Naive thymus-derived CD4-positive, alpha-beta T cell (primary cell): ENCODE measurements at regions not wholly inside any gene's neighbourhood (a gene's known extent, or its start where the extent isn't known, plus 50 kb on each side); places are given as distances from the start of the nearest gene placed in this dataset.

Experiments
- ATAC-seq: fragments of 150-1000 bp; cut with Tn5 transposase; 2 replicates; pipeline ENCODE4 v1.10.0; 2021; ENCODE audit warnings: mild to moderate bottlenecking, moderate library complexity
- CTCF ChIA-PET: fragments of 350-600 bp; sonication (Branson Sonifier 250); formaldehyde crosslinking; loops from one replicate; lab custom pipeline; 2021; ENCODE audit warnings: antibody characterized with exemption; lab: Charles Lee
- POLR2A ChIA-PET: fragments of 350-600 bp; sonication (Branson Sonifier 250); formaldehyde crosslinking; loops from one replicate; lab custom pipeline; 2021; ENCODE audit warnings: antibody characterized with exemption, inconsistent platforms; lab: Charles Lee
- DNase-seq, 9 donors: peaks; one replicate each; pipeline versions ENCODE4 v3.0.0 to v3.0.0-alpha.2; 2020 to 2022; ENCODE audit warnings: mixed read lengths in 1 of 9
- H3K27ac ChIP-seq: one replicate; pipeline ENCODE4 v1.7.0; 2013; ENCODE audit warnings: mild to moderate bottlenecking, low read depth, low read length, moderate library complexity
- H3K27me3 ChIP-seq, 2 donors: one replicate each; pipeline ENCODE4 v1.7.0; 2013; ENCODE audit warnings: low read length in 2 of 2, mild to moderate bottlenecking in 2 of 2, moderate library complexity in 2 of 2; ENCODE audit not compliant: control insufficient read depth in 2 of 2, insufficient read depth in 2 of 2
- H3K36me3 ChIP-seq, 3 experiments: 1 replicate in 2 of 3; 2 replicates in 1 of 3; pipeline ENCODE4 v1.7.0; 2013; ENCODE audit warnings: low read length in 3 of 3, mild to moderate bottlenecking in 3 of 3, moderate library complexity in 1 of 3; ENCODE audit not compliant: insufficient read depth in 3 of 3, control insufficient read depth in 2 of 3
- H3K4me1 ChIP-seq, 2 donors: one replicate each; pipeline ENCODE4 v1.7.0; 2013; ENCODE audit warnings: low read length in 2 of 2, mild to moderate bottlenecking in 2 of 2, moderate library complexity in 1 of 2; ENCODE audit not compliant: control insufficient read depth in 2 of 2, insufficient read depth in 2 of 2
- H3K4me3 ChIP-seq: 2 replicates; pipeline ENCODE4 v1.7.0; 2013; ENCODE audit warnings: mild to moderate bottlenecking, low read length
- H3K9me3 ChIP-seq, 3 experiments: 1 replicate in 2 of 3; 2 replicates in 1 of 3; pipeline ENCODE4 v1.7.0; 2013; ENCODE audit warnings: low read length in 3 of 3; ENCODE audit not compliant: control insufficient read depth in 2 of 3
- H3K27ac Mint-ChIP-seq, 9 donors: one replicate each; pipeline ENCODE4 v1.8.0; 2020 to 2022; ENCODE audit warnings: mixed read lengths in 9 of 9, mild to moderate bottlenecking in 8 of 9, moderate library complexity in 5 of 9, inconsistent platforms in 2 of 9
- H3K27me3 Mint-ChIP-seq, 5 donors: one replicate each; pipeline ENCODE4 v1.8.0; 2021 to 2022; ENCODE audit warnings: mixed read lengths in 5 of 5, mild to moderate bottlenecking in 1 of 5
- H3K36me3 Mint-ChIP-seq, 5 donors: one replicate each; pipeline ENCODE4 v1.8.0; 2020 to 2022; ENCODE audit warnings: mixed read lengths in 5 of 5, mild to moderate bottlenecking in 3 of 5, inconsistent platforms in 1 of 5
- H3K4me1 Mint-ChIP-seq, 7 donors: one replicate each; pipeline ENCODE4 v1.8.0; 2020 to 2022; ENCODE audit warnings: mixed read lengths in 7 of 7, mild to moderate bottlenecking in 3 of 7, inconsistent platforms in 1 of 7
- H3K4me3 Mint-ChIP-seq, 10 donors: one replicate each; pipeline ENCODE4 v1.8.0; 2020 to 2022; ENCODE audit warnings: mild to moderate bottlenecking in 10 of 10, mixed read lengths in 10 of 10, moderate library complexity in 6 of 10, inconsistent platforms in 2 of 10
- H3K9me3 Mint-ChIP-seq, 11 donors: one replicate each; pipeline ENCODE4 v1.8.0; 2020 to 2022; ENCODE audit warnings: mixed read lengths in 11 of 11, mild to moderate bottlenecking in 4 of 11, inconsistent platforms in 1 of 11, moderate library complexity in 1 of 11
- intact Hi-C, 2 donors: fragments of 100-400 bp; cut with micrococcal nuclease; formaldehyde crosslinking; loops; one replicate each; pipeline ENCODE4 v1.15.1; 2023

GRCh38 chr5:28737682-28738081 is 1699.3 kb upstream of the CDH9 start:
- Histone ChIP-seq H3K4me3 (no peak overlapping the region), H3K27ac (no peak overlapping the region), H3K36me3 (no peaks in the 10 kb centered on the region), H3K27me3 (no peaks in the 10 kb centered on the region), H3K4me1 (no peaks in the 10 kb centered on the region), H3K9me3 (no peaks in the 10 kb centered on the region)
- DNase-seq (no peak), ATAC-seq (no peak)
- no peaks in the 10 kb centered on the region for H3K27me3 Mint-ChIP-seq
- POLR2A ChIA-PET = no interaction called here
- no peaks in the 10 kb centered on the region for H3K36me3 Mint-ChIP-seq
- H3K27ac Mint-ChIP-seq = no peak overlapping the region
- H3K4me3 Mint-ChIP-seq = no peak overlapping the region
- CTCF ChIA-PET = no interaction called here
- intact Hi-C loops = no loop called here
- H3K9me3 Mint-ChIP-seq = peaks cover 0 to 17% (median 11%) of the 10 kb centered on the region in 11 donors
- H3K4me1 Mint-ChIP-seq = peaks cover 0 to 2% (median 0%) of the 10 kb centered on the region in 7 donors

GRCh38 chr5:28737222-28737621 is 1698.8 kb upstream of the CDH9 start:
- intact Hi-C loops = no loop called here
- POLR2A ChIA-PET = no interaction called here
- H3K27ac Mint-ChIP-seq = no peak overlapping the region

DNA sequence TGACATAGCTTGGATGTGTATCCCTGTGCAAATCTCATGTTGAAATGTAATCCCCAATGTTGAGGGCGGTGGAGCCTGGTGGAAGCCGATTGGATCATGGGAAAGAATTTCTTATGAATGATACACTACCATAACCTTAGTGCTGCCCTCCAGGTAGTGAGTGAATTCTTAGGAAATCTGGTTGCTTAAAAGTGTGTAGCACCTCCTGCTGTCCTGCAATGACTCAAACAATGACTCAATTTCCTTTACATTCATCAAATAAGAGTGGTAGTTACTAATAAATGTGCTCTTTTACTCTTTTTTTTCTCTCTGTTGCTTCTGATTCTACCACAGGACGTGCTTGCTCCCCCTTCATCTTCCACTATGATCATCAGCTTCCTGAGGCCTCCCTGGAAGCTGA is 1696.0 kb upstream of the CDH9 start:
- Mint-ChIP-seq H3K4me3 (no peak overlapping the region), H3K36me3 (no peaks in the 10 kb centered on the region), H3K27me3 (no peaks in the 10 kb centered on the region), H3K9me3 (peaks cover 0 to 20% (median 8%) of the 10 kb centered on the region in 11 donors), H3K4me1 (peaks cover 0 to 2% (median 0%) of the 10 kb centered on the region in 7 donors), H3K27ac (no peak overlapping the region)
- Histone ChIP-seq H3K9me3 (no peaks in the 10 kb centered on the region), H3K27me3 (no peaks in the 10 kb centered on the region), H3K36me3 (no peaks in the 10 kb centered on the region), H3K4me3 (no peak overlapping the region), H3K4me1 (no peaks in the 10 kb centered on the region), H3K27ac (no peak overlapping the region)
- ATAC-seq (no peak), DNase-seq (no peak)
- intact Hi-C loops = no loop called here
- POLR2A ChIA-PET = no interaction called here
- CTCF ChIA-PET = no interaction called here

More at GRCh38 chr5:28737222-28737621, 1698.8 kb upstream of the CDH9 start:
- H3K4me1 ChIP-seq = no peaks in the 10 kb centered on the region
- no peak for DNase-seq
- no peaks in the 10 kb centered on the region for H3K27me3 ChIP-seq
- no peaks in the 10 kb centered on the region for H3K9me3 ChIP-seq
- H3K36me3 ChIP-seq = no peaks in the 10 kb centered on the region
- Mint-ChIP-seq H3K4me3 (no peak overlapping the region), H3K9me3 (peaks cover 0 to 17% (median 10%) of the 10 kb centered on the region in 11 donors), H3K27me3 (no peaks in the 10 kb centered on the region), H3K36me3 (no peaks in the 10 kb centered on the region), H3K4me1 (peaks cover 0 to 2% (median 0%) of the 10 kb centered on the region in 7 donors)
- no peak for ATAC-seq
- H3K27ac ChIP-seq = no peak overlapping the region
- CTCF ChIA-PET = no interaction called here
- no peak overlapping the region for H3K4me3 ChIP-seq

DNA sequence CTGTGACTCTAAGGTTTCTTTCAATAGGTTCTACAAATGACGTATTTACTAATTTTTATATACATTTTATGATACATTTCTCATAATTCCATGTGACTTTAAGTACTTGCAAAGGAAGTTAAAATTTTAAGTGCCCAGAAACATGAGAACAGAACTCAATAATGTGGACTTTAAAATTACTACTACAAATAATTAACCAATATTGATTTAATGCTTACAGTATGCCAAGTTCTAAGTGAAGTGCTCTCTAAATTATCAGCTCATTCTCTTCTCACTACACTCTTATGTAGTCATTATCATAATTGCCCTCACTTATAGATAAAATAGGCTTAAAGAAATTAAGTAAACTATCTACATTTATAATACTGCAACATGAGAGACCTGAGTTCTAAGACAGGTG is 1690.7 kb upstream of the CDH9 start:
- POLR2A ChIA-PET = no interaction called here

GRCh38 chr5:28726815-28727214 is 1688.4 kb upstream of the CDH9 start:
- CTCF ChIA-PET = no interaction called here
- POLR2A ChIA-PET = no interaction called here
- DNase-seq = no peak

More for the DNA sequence above, 1690.7 kb upstream of the CDH9 start:
- ATAC-seq (no peak), DNase-seq (no peak)
- intact Hi-C loops = no loop called here
- H3K4me3 ChIP-seq = no peak overlapping the region
- H3K27ac ChIP-seq = no peak overlapping the region
- CTCF ChIA-PET = no interaction called here
- H3K9me3 Mint-ChIP-seq = peaks cover 0 to 13% (median 7%) of the 10 kb centered on the region in 11 donors
- H3K4me3 Mint-ChIP-seq = no peak overlapping the region
- H3K9me3 ChIP-seq = no peaks in the 10 kb centered on the region
- H3K4me1 Mint-ChIP-seq = no peaks in the 10 kb centered on the region
- no peaks in the 10 kb centered on the region for H3K36me3 Mint-ChIP-seq
- no peaks in the 10 kb centered on the region for H3K4me1 ChIP-seq
- H3K27me3 ChIP-seq = no peaks in the 10 kb centered on the region
- H3K36me3 ChIP-seq = no peaks in the 10 kb centered on the region
- H3K27ac Mint-ChIP-seq = no peak overlapping the region
- H3K27me3 Mint-ChIP-seq = no peaks in the 10 kb centered on the region

GRCh38 chr5:28725001-28725400 is 1686.6 kb upstream of the CDH9 start:
- ChIA-PET POLR2A (no interaction called here), CTCF (no interaction called here)
- H3K4me3 Mint-ChIP-seq = no peak overlapping the region

More at GRCh38 chr5:28726815-28727214, 1688.4 kb upstream of the CDH9 start:
- no peak overlapping the region for H3K27ac ChIP-seq
- no peaks in the 10 kb centered on the region for H3K27me3 ChIP-seq
- no peaks in the 10 kb centered on the region for H3K9me3 ChIP-seq
- Mint-ChIP-seq H3K36me3 (no peaks in the 10 kb centered on the region), H3K4me3 (no peak overlapping the region), H3K9me3 (peaks cover 0 to 18% (median 8%) of the 10 kb centered on the region in 11 donors), H3K4me1 (no peaks in the 10 kb centered on the region), H3K27me3 (no peaks in the 10 kb centered on the region), H3K27ac (no peak overlapping the region)
- H3K4me3 ChIP-seq = no peak overlapping the region
- no peak for ATAC-seq
- H3K4me1 ChIP-seq = no peaks in the 10 kb centered on the region
- H3K36me3 ChIP-seq = no peaks in the 10 kb centered on the region
- intact Hi-C loops = no loop called here

GRCh38 chr5:28714907-28715698 is 1676.7 kb upstream of the CDH9 start:
- no peaks in the 10 kb centered on the region for H3K36me3 Mint-ChIP-seq
- Histone ChIP-seq H3K27ac (no peak overlapping the region), H3K9me3 (no peaks in the 10 kb centered on the region), H3K27me3 (no peaks in the 10 kb centered on the region), H3K4me3 (no peak overlapping the region), H3K36me3 (no peaks in the 10 kb centered on the region), H3K4me1 (no peaks in the 10 kb centered on the region)
- H3K27ac Mint-ChIP-seq = no peak overlapping the region
- no peaks in the 10 kb centered on the region for H3K27me3 Mint-ChIP-seq
- intact Hi-C loops = no loop called here
- ChIA-PET CTCF (no interaction called here), POLR2A (no interaction called here)
- ATAC-seq (no peak), DNase-seq (no peak)
- H3K4me1 Mint-ChIP-seq = no peaks in the 10 kb centered on the region
- H3K4me3 Mint-ChIP-seq = no peak overlapping the region
- peaks cover 0 to 26% (median 4%) of the 10 kb centered on the region in 11 donors for H3K9me3 Mint-ChIP-seq

More at GRCh38 chr5:28725001-28725400, 1686.6 kb upstream of the CDH9 start:
- Histone ChIP-seq H3K36me3 (no peaks in the 10 kb centered on the region), H3K4me1 (no peaks in the 10 kb centered on the region), H3K27ac (no peak overlapping the region), H3K9me3 (no peaks in the 10 kb centered on the region), H3K27me3 (no peaks in the 10 kb centered on the region), H3K4me3 (no peak overlapping the region)
- ATAC-seq = no peak
- Mint-ChIP-seq H3K36me3 (no peaks in the 10 kb centered on the region), H3K9me3 (peaks cover 0 to 18% (median 8%) of the 10 kb centered on the region in 11 donors), H3K27me3 (no peaks in the 10 kb centered on the region), H3K27ac (no peak overlapping the region), H3K4me1 (no peaks in the 10 kb centered on the region)
- DNase-seq = no peak
- intact Hi-C loops = no loop called here
